ENCODE measurements at regions not wholly inside any gene's neighbourhood (a gene's known extent, or its start where the extent isn't known, plus 50 kb on each side); places are given as distances from the start of the nearest gene placed in this dataset.
"Not testable (repeated sequence)": the region's sequence is repeated elsewhere in the genome, so short reads cannot be mapped to it uniquely, and the experiment has no call there.

DNA sequence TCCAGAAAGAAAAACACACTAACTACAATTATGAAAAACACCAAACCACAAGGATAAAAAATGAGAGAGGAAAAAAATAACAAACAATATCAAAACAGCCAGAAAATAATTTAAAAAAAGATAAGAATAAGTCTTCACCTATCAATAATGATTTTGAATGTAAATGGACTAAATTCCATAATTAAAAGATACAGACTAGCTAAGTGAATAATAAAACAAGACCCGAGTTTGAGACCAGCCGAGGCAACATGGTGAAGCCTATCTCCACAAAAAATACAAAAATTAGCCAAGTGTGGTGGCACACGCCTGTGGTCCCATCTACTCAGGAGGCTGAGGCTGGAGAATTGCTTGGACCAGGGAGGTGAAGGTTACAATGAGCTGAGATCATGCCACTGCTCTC is 131.1 kb downstream of the MTERF1 start:
- H3K4me3 ChIP-seq (ENCODE audit: insufficient read depth, low read length, poor library complexity, severe bottlenecking): no peak overlapping the region
- no peak overlapping the region for H2AFZ ChIP-seq (ENCODE audit: low read depth, low read length, severe bottlenecking)
- no peak overlapping the region for H3K27ac ChIP-seq (ENCODE audit: low read depth, low read length)
- H3K9me2 ChIP-seq (replicated peaks; ENCODE audit: insufficient read depth, low read length): no peaks in the 10 kb centered on the region
- H4K20me1 ChIP-seq (ENCODE audit: low read depth, low read length): no peaks in the 10 kb centered on the region
- no peak overlapping the region for H3K4me2 ChIP-seq (ENCODE audit: low read depth, low read length, poor library complexity, severe bottlenecking)
- H3F3A ChIP-seq (ENCODE audit: insufficient read depth): no peaks in the 10 kb centered on the region
- H3K9me3 ChIP-seq (ENCODE audit: insufficient read depth, low read length): no peaks in the 10 kb centered on the region
- no peak for TF ChIP-seq EZH2phosphoT487 (conservative IDR thresholded peaks at IDR 0.05; ENCODE audit: low read length)
- TF ChIP-seq, protein P1, sequence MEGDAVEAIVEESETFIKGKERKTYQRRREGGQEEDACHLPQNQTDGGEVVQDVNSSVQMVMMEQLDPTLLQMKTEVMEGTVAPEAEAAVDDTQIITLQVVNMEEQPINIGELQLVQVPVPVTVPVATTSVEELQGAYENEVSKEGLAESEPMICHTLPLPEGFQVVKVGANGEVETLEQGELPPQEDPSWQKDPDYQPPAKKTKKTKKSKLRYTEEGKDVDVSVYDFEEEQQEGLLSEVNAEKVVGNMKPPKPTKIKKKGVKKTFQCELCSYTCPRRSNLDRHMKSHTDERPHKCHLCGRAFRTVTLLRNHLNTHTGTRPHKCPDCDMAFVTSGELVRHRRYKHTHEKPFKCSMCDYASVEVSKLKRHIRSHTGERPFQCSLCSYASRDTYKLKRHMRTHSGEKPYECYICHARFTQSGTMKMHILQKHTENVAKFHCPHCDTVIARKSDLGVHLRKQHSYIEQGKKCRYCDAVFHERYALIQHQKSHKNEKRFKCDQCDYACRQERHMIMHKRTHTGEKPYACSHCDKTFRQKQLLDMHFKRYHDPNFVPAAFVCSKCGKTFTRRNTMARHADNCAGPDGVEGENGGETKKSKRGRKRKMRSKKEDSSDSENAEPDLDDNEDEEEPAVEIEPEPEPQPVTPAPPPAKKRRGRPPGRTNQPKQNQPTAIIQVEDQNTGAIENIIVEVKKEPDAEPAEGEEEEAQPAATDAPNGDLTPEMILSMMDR (IDR thresholded peaks at IDR 0.05; ENCODE audit: insufficient read depth, low read length, poor library complexity, severe bottlenecking): no peak
- no peaks in the 10 kb centered on the region for H3K27me3 ChIP-seq (ENCODE audit: low read length)
- H3K9ac ChIP-seq (ENCODE audit: low read length): no peak overlapping the region
- H3K36me3 ChIP-seq (ENCODE audit: low read length): no peaks in the 10 kb centered on the region; the same call in 1 of the 2 replicates
- H3K79me2 ChIP-seq (ENCODE audit: insufficient read depth, low read length): no peaks in the 10 kb centered on the region

DNA sequence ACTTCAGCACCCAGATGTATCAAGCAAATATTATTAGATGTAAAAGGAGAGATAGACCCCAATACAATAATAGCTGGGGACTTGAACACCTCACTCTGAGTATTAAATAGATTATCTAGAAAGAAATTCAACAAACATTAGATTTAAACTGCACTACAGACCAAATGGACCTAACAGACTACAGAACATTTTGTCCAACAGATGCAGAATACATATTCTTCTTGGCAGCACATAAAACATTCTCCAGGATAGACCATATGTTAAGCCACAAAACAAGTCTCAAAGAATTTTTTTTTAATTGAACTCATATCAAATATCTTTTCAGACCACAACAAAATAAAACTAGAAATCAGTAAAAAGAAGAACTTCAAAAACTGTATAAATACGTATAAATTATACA is 130.4 kb downstream of the MTERF1 start:
- no peak overlapping the region for H2AFZ ChIP-seq (ENCODE audit: low read depth, low read length, severe bottlenecking)
- no peaks in the 10 kb centered on the region; the same call in 1 of the 2 replicates for H3K36me3 ChIP-seq (ENCODE audit: low read length)
- no peaks in the 10 kb centered on the region for H3K9me3 ChIP-seq (ENCODE audit: insufficient read depth, low read length)
- no peak overlapping the region for H3K4me2 ChIP-seq (ENCODE audit: low read depth, low read length, poor library complexity, severe bottlenecking)
- H3F3A ChIP-seq (ENCODE audit: insufficient read depth): no peaks in the 10 kb centered on the region
- no peaks in the 10 kb centered on the region for H3K27me3 ChIP-seq (ENCODE audit: low read length)
- no peak overlapping the region for H3K9ac ChIP-seq (ENCODE audit: low read length)
- H3K4me3 ChIP-seq (ENCODE audit: insufficient read depth, low read length, poor library complexity, severe bottlenecking): no peak overlapping the region
- H3K27ac ChIP-seq (ENCODE audit: low read depth, low read length): no peak overlapping the region
- H3K79me2 ChIP-seq (ENCODE audit: insufficient read depth, low read length): no peaks in the 10 kb centered on the region
- no peaks in the 10 kb centered on the region for H3K9me2 ChIP-seq (replicated peaks; ENCODE audit: insufficient read depth, low read length)
- H4K20me1 ChIP-seq (ENCODE audit: low read depth, low read length): no peaks in the 10 kb centered on the region
- TF ChIP-seq EZH2phosphoT487 (conservative IDR thresholded peaks at IDR 0.05; ENCODE audit: low read length): no peak
- TF ChIP-seq, protein P1 (IDR thresholded peaks at IDR 0.05; ENCODE audit: insufficient read depth, low read length, poor library complexity, severe bottlenecking): no peak

DNA sequence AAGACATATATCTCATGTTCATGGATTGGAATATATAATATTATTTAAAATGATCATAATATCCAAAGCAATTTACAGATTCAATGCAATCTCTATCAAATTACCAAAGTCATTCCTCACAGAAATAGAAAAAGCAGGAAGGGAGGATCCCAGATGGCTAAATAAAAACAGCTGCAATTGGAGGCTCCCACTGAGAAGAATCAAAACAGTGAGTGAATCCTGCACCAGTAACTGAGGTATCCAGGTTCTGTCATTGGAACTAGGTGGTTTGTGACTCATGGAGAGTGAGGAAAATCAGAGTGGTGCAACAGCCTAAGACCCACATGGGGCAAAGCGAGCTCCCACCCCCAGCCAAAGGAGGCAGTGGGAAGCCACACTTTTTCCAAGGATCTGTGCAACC is 128.4 kb downstream of the MTERF1 start:
- Histone ChIP-seq H4K20me1 (ENCODE audit: low read depth, low read length) (no peaks in the 10 kb centered on the region), H3K27me3 (ENCODE audit: low read length) (no peaks in the 10 kb centered on the region), H3K9me3 (ENCODE audit: insufficient read depth, low read length) (no peaks in the 10 kb centered on the region), H3K4me2 (ENCODE audit: low read depth, low read length, poor library complexity, severe bottlenecking) (no peak overlapping the region), H3F3A (ENCODE audit: insufficient read depth) (no peaks in the 10 kb centered on the region), H2AFZ (ENCODE audit: low read depth, low read length, severe bottlenecking) (no peak overlapping the region), H3K36me3 (ENCODE audit: low read length) (no peaks in the 10 kb centered on the region; the same call in 1 of the 2 replicates), H3K4me3 (ENCODE audit: insufficient read depth, low read length, poor library complexity, severe bottlenecking) (no peak overlapping the region), H3K9ac (ENCODE audit: low read length) (no peak overlapping the region), H3K27ac (ENCODE audit: low read depth, low read length) (no peak overlapping the region), H3K9me2 (replicated peaks; ENCODE audit: insufficient read depth, low read length) (no peaks in the 10 kb centered on the region), H3K79me2 (ENCODE audit: insufficient read depth, low read length) (no peaks in the 10 kb centered on the region)
- TF ChIP-seq, protein P1 (IDR thresholded peaks at IDR 0.05; ENCODE audit: insufficient read depth, low read length, poor library complexity, severe bottlenecking): no peak

DNA sequence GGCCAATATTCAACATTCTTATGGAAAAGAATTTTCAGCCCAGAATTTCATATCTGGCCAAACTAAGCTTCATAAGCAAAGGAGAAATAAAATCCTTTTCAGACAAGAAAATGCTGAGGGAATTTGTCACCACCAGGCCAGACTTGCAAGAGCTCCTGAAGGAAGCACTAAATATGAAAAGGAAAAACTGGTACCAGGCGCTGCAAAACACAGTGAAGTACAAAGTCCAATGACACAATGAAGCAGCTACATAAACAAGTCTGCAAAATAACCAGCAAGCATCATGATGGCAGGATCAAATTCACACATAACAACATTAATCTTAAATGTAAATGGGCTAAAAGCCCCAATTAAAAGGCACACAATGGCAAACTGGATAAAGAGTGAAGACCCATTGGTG is 126.2 kb downstream of the MTERF1 start:
- not testable (repeated sequence) for H2AFZ ChIP-seq (ENCODE audit: low read depth, low read length, severe bottlenecking)

DNA sequence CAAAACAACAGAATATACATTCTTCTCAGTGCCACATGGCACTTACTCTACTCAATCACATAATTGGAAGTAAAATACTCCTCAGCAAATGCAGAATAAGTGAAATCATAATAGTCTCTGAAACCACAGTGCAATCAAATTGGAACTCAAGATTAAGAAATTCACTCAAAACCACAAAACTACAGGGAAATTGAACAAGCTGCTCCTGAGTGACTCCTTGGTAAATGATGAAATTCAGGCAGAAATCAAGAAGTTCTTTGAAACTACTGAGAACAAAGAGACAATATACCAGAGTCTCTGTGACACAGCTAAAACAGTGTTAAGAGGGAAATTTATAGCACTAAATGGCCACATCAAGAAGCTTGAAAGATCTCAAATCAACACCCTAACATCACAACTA is 125.4 kb downstream of the MTERF1 start:
- H4K20me1 ChIP-seq (ENCODE audit: low read depth, low read length); H3K9ac ChIP-seq (ENCODE audit: low read length); H3K9me2 ChIP-seq (replicated peaks; ENCODE audit: insufficient read depth, low read length); H3F3A ChIP-seq (ENCODE audit: insufficient read depth); H3K27me3 ChIP-seq (ENCODE audit: low read length); H2AFZ ChIP-seq (ENCODE audit: low read depth, low read length, severe bottlenecking); H3K27ac ChIP-seq (ENCODE audit: low read depth, low read length); H3K4me2 ChIP-seq (ENCODE audit: low read depth, low read length, poor library complexity, severe bottlenecking); H3K36me3 ChIP-seq (ENCODE audit: low read length); H3K4me3 ChIP-seq (ENCODE audit: insufficient read depth, low read length, poor library complexity, severe bottlenecking); H3K9me3 ChIP-seq (ENCODE audit: insufficient read depth, low read length); H3K79me2 ChIP-seq (ENCODE audit: insufficient read depth, low read length): not testable (repeated sequence)

More for the DNA sequence above, 126.2 kb downstream of the MTERF1 start:
- H3K4me3 ChIP-seq (ENCODE audit: insufficient read depth, low read length, poor library complexity, severe bottlenecking); H3K9me2 ChIP-seq (replicated peaks; ENCODE audit: insufficient read depth, low read length); H3F3A ChIP-seq (ENCODE audit: insufficient read depth); H3K79me2 ChIP-seq (ENCODE audit: insufficient read depth, low read length); H3K27me3 ChIP-seq (ENCODE audit: low read length); H4K20me1 ChIP-seq (ENCODE audit: low read depth, low read length); H3K4me2 ChIP-seq (ENCODE audit: low read depth, low read length, poor library complexity, severe bottlenecking); H3K9me3 ChIP-seq (ENCODE audit: insufficient read depth, low read length); H3K9ac ChIP-seq (ENCODE audit: low read length); H3K36me3 ChIP-seq (ENCODE audit: low read length); H3K27ac ChIP-seq (ENCODE audit: low read depth, low read length): not testable (repeated sequence)

Measured in SU-DHL-6 (cell line).